B cell (primary cell): ENCODE measurements at regions not wholly inside any gene's neighbourhood (a gene's known extent, or its start where the extent isn't known, plus 50 kb on each side); places are given as distances from the start of the nearest gene placed in this dataset.

Source experiments
- ATAC-seq: fragments of 200-7000 bp; cut with Tn5 transposase; one replicate; pipeline ENCODE4 v1.10.0; 2021; ENCODE audit warnings: low read depth, mild to moderate bottlenecking, moderate number of reproducible peaks, moderate library complexity
- CTCF ChIA-PET: fragments of 350-600 bp; sonication (Branson Sonifier 250); formaldehyde crosslinking; loops from one replicate; lab custom pipeline; 2021; ENCODE audit warnings: antibody characterized with exemption, inconsistent platforms; lab: Charles Lee
- POLR2A ChIA-PET: fragments of 350-600 bp; sonication (Branson Sonifier 250); formaldehyde crosslinking; loops from one replicate; lab custom pipeline; 2021; ENCODE audit warnings: antibody characterized with exemption; lab: Charles Lee
- DNase-seq: peaks from one replicate; pipeline ENCODE4 v3.0.0; 2013
- H2AFZ ChIP-seq: 2 replicates; pipeline ENCODE4 v1.6.1; 2012; ENCODE audit warnings: mild to moderate bottlenecking, low read depth, low read length; ENCODE audit not compliant: insufficient read depth, poor library complexity, severe bottlenecking
- H3K27ac ChIP-seq, 2 donors: 1 replicate in 1 of 2; 2 replicates in 1 of 2; pipeline ENCODE4 v1.5.1; 2012 to 2013; ENCODE audit warnings: low read length in 2 of 2, mild to moderate bottlenecking in 2 of 2, moderate library complexity in 1 of 2
- H3K27me3 ChIP-seq, 4 experiments: fragments of 200-600 bp in 1 of 4; sonication (generic) in 1 of 4; replicated peaks in 1 of 4; 1 replicate in 2 of 4; 2 replicates in 2 of 4; pipeline versions ENCODE4 v1.6.1 to v1.7.0; 2013 to 2016; ENCODE audit warnings: low read length in 3 of 4, mild to moderate bottlenecking in 2 of 4, mixed read lengths in 1 of 4, moderate library complexity in 1 of 4; ENCODE audit not compliant: insufficient read depth in 4 of 4, control insufficient read depth in 3 of 4; ENCODE audit errors: control extremely low read depth in 1 of 4
- H3K36me3 ChIP-seq, 2 experiments: replicated peaks in 1 of 2; 1 replicate in 1 of 2; 2 replicates in 1 of 2; pipeline versions ENCODE4 v1.6.1 to v1.7.1; 2013; ENCODE audit warnings: low read length in 1 of 2; ENCODE audit not compliant: insufficient read depth in 2 of 2, control insufficient read depth in 1 of 2; ENCODE audit errors: control extremely low read depth in 1 of 2, extremely low read depth in 1 of 2
- H3K4me1 ChIP-seq, 2 donors: fragments of 200-600 bp in 1 of 2; sonication (generic) in 1 of 2; 1 replicate in 1 of 2; 2 replicates in 1 of 2; pipeline versions ENCODE4 v1.5.1 to v1.6.1; 2013 to 2017; ENCODE audit warnings: low read length in 2 of 2; ENCODE audit not compliant: control insufficient read depth in 2 of 2, insufficient read depth in 2 of 2
- H3K4me2 ChIP-seq: replicated peaks from 2 replicates; pipeline ENCODE3; 2012; ENCODE audit warnings: mild to moderate bottlenecking, low read depth, low read length; ENCODE audit not compliant: poor library complexity, severe bottlenecking
- H3K4me3 ChIP-seq, 5 experiments: fragments of 200-600 bp in 1 of 5; sonication (generic) in 1 of 5; 1 replicate in 3 of 5; 2 replicates in 2 of 5; pipeline versions ENCODE4 v1.5.1 to v1.7.0; 2011 to 2016; ENCODE audit warnings: low read length in 4 of 5, mild to moderate bottlenecking in 4 of 5, low read depth in 2 of 5, control low read depth in 1 of 5, moderate library complexity in 1 of 5; ENCODE audit not compliant: insufficient read depth in 1 of 5; ENCODE audit errors: control extremely low read depth in 1 of 5, extremely low read depth in 1 of 5
- H3K79me2 ChIP-seq: fragments of 200-600 bp; sonication (generic); one replicate; pipeline ENCODE4 v1.6.0; 2016; ENCODE audit warnings: low read length; ENCODE audit not compliant: control insufficient read depth, insufficient read depth
- H3K9ac ChIP-seq: fragments of 200-600 bp; sonication (generic); 2 replicates; pipeline ENCODE4 v1.6.1; 2017; ENCODE audit warnings: mild to moderate bottlenecking, low read length, moderate library complexity
- H3K9me3 ChIP-seq, 3 donors: one replicate each; pipeline versions ENCODE4 v1.6.1 to v1.7.1; 2013; ENCODE audit warnings: low read length in 2 of 3; ENCODE audit not compliant: control insufficient read depth in 2 of 3, insufficient read depth in 1 of 3; ENCODE audit errors: control extremely low read depth in 1 of 3
- H4K20me1 ChIP-seq: 2 replicates; pipeline ENCODE4 v1.6.0; 2012; ENCODE audit warnings: mild to moderate bottlenecking, low read length; ENCODE audit not compliant: insufficient read depth, control insufficient read depth, poor library complexity, severe bottlenecking
- H3K27ac Mint-ChIP-seq: one replicate; pipeline ENCODE4 v1.8.0; 2021; ENCODE audit warnings: mixed read lengths
- H3K27me3 Mint-ChIP-seq: one replicate; pipeline ENCODE4 v1.8.0; 2021; ENCODE audit warnings: mixed read lengths
- H3K4me1 Mint-ChIP-seq: one replicate; pipeline ENCODE4 v1.8.0; 2021; ENCODE audit warnings: mixed read lengths
- H3K4me3 Mint-ChIP-seq: one replicate; pipeline ENCODE4 v1.8.0; 2021; ENCODE audit warnings: mixed read lengths
- H3K9me3 Mint-ChIP-seq: one replicate; pipeline ENCODE4 v1.8.0; 2022; ENCODE audit warnings: mixed read lengths; ENCODE audit not compliant: insufficient read depth
- EZH2 ChIP-seq: IDR thresholded peaks from 2 replicates; pipeline ENCODE4 v1.6.1; 2012; ENCODE audit warnings: borderline replicate concordance, low read depth, mild to moderate bottlenecking, moderate library complexity, low read length; ENCODE audit not compliant: insufficient read depth, poor library complexity, severe bottlenecking
- WGBS: methylation state at CpG from one replicate; pipeline ENCODE4 v1.1.5; 2013; ENCODE audit warnings: missing lambda C conversion rate; ENCODE audit not compliant: insufficient coverage; 5-methylcytosine and 5-hydroxymethylcytosine counted together
- intact Hi-C: fragments of 100-400 bp; cut with micrococcal nuclease; formaldehyde crosslinking; loops from one replicate; pipeline ENCODE4 v1.10.0; 2022
- TF ChIP-seq, protein P1 (sequence below): fragments of 200-600 bp; IDR thresholded peaks from one replicate; pipeline ENCODE4 v1.8.0; 2022; ENCODE audit warnings: antibody characterized with exemption, mild to moderate bottlenecking

DNA sequence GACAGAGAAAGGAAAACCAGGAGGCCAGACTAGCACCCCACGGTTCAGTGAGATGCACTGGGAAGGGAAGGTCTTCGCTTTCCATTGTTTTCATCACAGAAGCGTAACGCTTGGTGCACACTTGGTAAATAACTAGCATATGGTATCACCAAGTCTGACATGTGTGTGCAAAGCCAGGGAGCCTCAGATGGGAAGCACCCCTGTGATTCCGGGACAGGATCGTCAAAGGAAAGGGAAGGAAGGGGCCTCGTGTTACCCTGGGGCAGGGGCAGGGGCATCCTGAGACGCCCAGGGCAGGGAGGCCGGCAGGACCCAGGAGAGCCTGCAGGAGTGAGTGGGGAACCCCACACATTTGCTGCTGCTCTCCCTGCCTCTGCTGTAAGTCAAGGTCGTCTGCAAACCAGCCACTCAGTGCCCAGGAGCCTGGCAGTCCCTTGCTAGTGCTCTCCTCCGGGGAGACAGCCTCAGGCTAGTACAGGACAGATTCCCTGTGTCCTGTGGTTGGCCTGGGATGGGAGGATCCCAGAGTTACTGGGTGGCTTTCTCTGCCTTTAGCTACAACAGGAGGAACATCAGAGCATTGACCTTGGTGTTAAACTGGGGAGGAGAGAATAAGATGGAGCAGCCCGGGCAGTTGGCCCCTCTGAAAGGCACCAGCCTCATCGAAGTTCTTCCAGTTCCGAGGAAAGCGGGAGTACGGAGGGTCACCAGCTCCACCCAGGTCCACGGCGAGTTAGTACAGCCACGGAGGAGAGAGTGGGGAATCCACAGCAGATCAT is 192.5 kb downstream of the NDUFA10 start:
- Histone ChIP-seq H3K4me3 (no peak overlapping the region), H3K9me3 (peaks cover 0 to 19% (median 0%) of the 10 kb centered on the region in 3 donors), H2AFZ (no peak overlapping the region), H3K79me2 (no peaks in the 10 kb centered on the region), H3K36me3 (no peaks in the 10 kb centered on the region), H3K4me1 (no peaks in the 10 kb centered on the region), H3K4me2 (no peak overlapping the region), H3K27ac (no peak overlapping the region), H4K20me1 (no peaks in the 10 kb centered on the region), H3K27me3 (no peaks in the 10 kb centered on the region), H3K9ac (no peak overlapping the region)
- H3K27me3 Mint-ChIP-seq = peaks cover 3% of the 10 kb centered on the region
- no peaks in the 10 kb centered on the region for H3K4me1 Mint-ChIP-seq
- DNase-seq = no peak
- no peak for TF ChIP-seq EZH2
- TF ChIP-seq, protein P1, sequence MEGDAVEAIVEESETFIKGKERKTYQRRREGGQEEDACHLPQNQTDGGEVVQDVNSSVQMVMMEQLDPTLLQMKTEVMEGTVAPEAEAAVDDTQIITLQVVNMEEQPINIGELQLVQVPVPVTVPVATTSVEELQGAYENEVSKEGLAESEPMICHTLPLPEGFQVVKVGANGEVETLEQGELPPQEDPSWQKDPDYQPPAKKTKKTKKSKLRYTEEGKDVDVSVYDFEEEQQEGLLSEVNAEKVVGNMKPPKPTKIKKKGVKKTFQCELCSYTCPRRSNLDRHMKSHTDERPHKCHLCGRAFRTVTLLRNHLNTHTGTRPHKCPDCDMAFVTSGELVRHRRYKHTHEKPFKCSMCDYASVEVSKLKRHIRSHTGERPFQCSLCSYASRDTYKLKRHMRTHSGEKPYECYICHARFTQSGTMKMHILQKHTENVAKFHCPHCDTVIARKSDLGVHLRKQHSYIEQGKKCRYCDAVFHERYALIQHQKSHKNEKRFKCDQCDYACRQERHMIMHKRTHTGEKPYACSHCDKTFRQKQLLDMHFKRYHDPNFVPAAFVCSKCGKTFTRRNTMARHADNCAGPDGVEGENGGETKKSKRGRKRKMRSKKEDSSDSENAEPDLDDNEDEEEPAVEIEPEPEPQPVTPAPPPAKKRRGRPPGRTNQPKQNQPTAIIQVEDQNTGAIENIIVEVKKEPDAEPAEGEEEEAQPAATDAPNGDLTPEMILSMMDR = no peak
- no peak for ATAC-seq
- H3K4me3 Mint-ChIP-seq = no peak overlapping the region
- no peaks in the 10 kb centered on the region for H3K9me3 Mint-ChIP-seq
- CTCF ChIA-PET = no interaction called here
- intact Hi-C loops = no loop called here
- 83% methylated on average over 19 of the region's 19 CpGs for WGBS
- POLR2A ChIA-PET = no interaction called here
- no peak overlapping the region for H3K27ac Mint-ChIP-seq

DNA sequence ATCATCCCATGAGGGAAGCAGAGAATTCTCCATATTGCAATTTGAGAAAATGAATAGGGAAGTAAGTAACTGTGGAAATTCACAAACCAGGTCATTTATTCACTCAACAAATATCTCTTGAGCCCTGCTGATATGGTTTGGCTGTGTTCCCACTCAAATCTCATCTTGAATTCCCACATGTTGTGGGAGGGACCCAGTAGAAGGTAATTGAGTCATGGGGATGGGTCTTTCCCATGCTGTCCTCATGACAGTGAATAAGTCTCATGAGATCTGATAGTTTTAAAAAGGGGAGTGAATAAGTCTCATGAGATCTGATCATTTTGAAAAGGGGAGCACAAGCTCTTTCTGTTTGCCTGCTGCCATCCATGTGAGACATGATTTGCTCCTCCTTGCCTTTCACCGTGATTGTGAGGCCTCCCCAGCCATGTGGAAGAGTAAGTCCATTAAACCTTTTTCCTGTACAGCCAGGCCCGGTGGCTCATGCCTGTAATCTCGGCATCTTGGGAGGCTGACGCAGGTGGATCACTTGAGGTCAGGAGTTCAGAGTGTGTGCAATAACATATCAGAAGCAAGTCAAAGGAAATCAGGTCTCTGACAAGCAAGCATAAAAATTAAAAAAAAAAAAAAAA is 193.2 kb downstream of the NDUFA10 start:
- Histone ChIP-seq H3K4me1 (no peaks in the 10 kb centered on the region), H3K4me3 (no peak overlapping the region), H3K4me2 (no peak overlapping the region), H3K27me3 (no peaks in the 10 kb centered on the region), H3K27ac (no peak overlapping the region), H3K9ac (no peak overlapping the region), H3K36me3 (no peaks in the 10 kb centered on the region), H3K9me3 (peaks cover 0 to 19% (median 0%) of the 10 kb centered on the region in 3 donors), H4K20me1 (no peaks in the 10 kb centered on the region), H3K79me2 (no peaks in the 10 kb centered on the region), H2AFZ (no peak overlapping the region)
- intact Hi-C loops = no loop called here
- DNase-seq (no peak), ATAC-seq (no peak)
- no peak overlapping the region for H3K27ac Mint-ChIP-seq
- CTCF ChIA-PET = interaction anchor here (0.9 kb wide), 1 partner anchor 160 kb away, joined by 3 read pairs; no protein-coding TSS in a partner anchor
- TF ChIP-seq, protein P1 = no peak
- TF ChIP-seq EZH2 = no peak
- no peaks in the 10 kb centered on the region for H3K4me1 Mint-ChIP-seq
- H3K9me3 Mint-ChIP-seq = no peaks in the 10 kb centered on the region
- POLR2A ChIA-PET = no interaction called here
- peaks cover 3% of the 10 kb centered on the region for H3K27me3 Mint-ChIP-seq
- no peak overlapping the region for H3K4me3 Mint-ChIP-seq
- WGBS = 75% methylated on average over 1 of the region's 4 CpGs
